Astrocyte (in vitro differentiated cells and primary cell): ENCODE measurements at regions not wholly inside any gene's neighbourhood (a gene's known extent, or its start where the extent isn't known, plus 50 kb on each side); places are given as distances from the start of the nearest gene placed in this dataset.

ENCODE experiments used
- DNase-seq: peaks from one replicate; pipeline ENCODE4 v3.0.0-alpha.2; 2010; ENCODE audit warnings: low read depth
- FAIRE-seq: peaks from 2 replicates; lab custom pipeline; 2011; peaks lifted over from hg19 to GRCh38; lab: Jason Lieb, UNC
- H2AFZ ChIP-seq: 2 replicates; pipeline ENCODE4 v1.6.0; 2012; ENCODE audit warnings: low read depth, low read length, inconsistent platforms
- H3K27ac ChIP-seq: 2 replicates; pipeline ENCODE4 v1.5.1; 2011; ENCODE audit warnings: low read depth, low read length, inconsistent platforms
- H3K27me3 ChIP-seq: 2 replicates; pipeline ENCODE4 v1.6.0; 2011; ENCODE audit warnings: low read length, inconsistent platforms; ENCODE audit not compliant: insufficient read depth
- H3K36me3 ChIP-seq: 2 replicates; pipeline ENCODE4 v1.5.1; 2011; ENCODE audit warnings: low read length, inconsistent platforms; ENCODE audit not compliant: insufficient read depth
- H3K4me1 ChIP-seq: 2 replicates; pipeline ENCODE4 v1.5.1; 2011; ENCODE audit warnings: low read length, inconsistent platforms; ENCODE audit not compliant: insufficient read depth
- H3K4me2 ChIP-seq: 2 replicates; pipeline ENCODE4 v1.6.0; 2012; ENCODE audit warnings: low read length, inconsistent platforms
- H3K4me3 ChIP-seq: 2 replicates; pipeline ENCODE4 v1.5.1; 2011; ENCODE audit warnings: low read depth, mild to moderate bottlenecking, low read length, inconsistent platforms; ENCODE audit not compliant: insufficient read depth
- H3K79me2 ChIP-seq: 2 replicates; pipeline ENCODE4 v1.6.0; 2012; ENCODE audit warnings: mild to moderate bottlenecking, low read length, inconsistent platforms; ENCODE audit not compliant: insufficient read depth
- H3K9ac ChIP-seq: 2 replicates; pipeline ENCODE4 v1.6.0; 2012; ENCODE audit warnings: mild to moderate bottlenecking, low read length, inconsistent platforms
- H3K9me3 ChIP-seq: 2 replicates; pipeline ENCODE4 v1.5.1; 2012; ENCODE audit warnings: low read depth, mild to moderate bottlenecking, low read length, inconsistent platforms; ENCODE audit not compliant: insufficient read depth
- H4K20me1 ChIP-seq: 2 replicates; pipeline ENCODE4 v1.6.0; 2012; ENCODE audit warnings: low read length, inconsistent platforms; ENCODE audit not compliant: insufficient read depth
- H3K27ac Mint-ChIP-seq: one replicate; pipeline ENCODE4 v1.8.0; 2021; ENCODE audit warnings: mild to moderate bottlenecking, mixed read lengths; ENCODE audit not compliant: unreplicated experiment
- H3K27me3 Mint-ChIP-seq: one replicate; pipeline ENCODE4 v1.8.0; 2021; ENCODE audit warnings: low read depth, mixed read lengths; ENCODE audit not compliant: unreplicated experiment
- H3K36me3 Mint-ChIP-seq: one replicate; pipeline ENCODE4 v1.8.0; 2021; ENCODE audit warnings: low read depth, mixed read lengths; ENCODE audit not compliant: unreplicated experiment
- H3K4me1 Mint-ChIP-seq: one replicate; pipeline ENCODE4 v1.8.0; 2021; ENCODE audit warnings: low read depth, mixed read lengths; ENCODE audit not compliant: unreplicated experiment
- H3K4me3 Mint-ChIP-seq: one replicate; pipeline ENCODE4 v1.8.0; 2021; ENCODE audit warnings: mild to moderate bottlenecking, moderate library complexity, mixed read lengths; ENCODE audit not compliant: unreplicated experiment
- H3K9me3 Mint-ChIP-seq: one replicate; pipeline ENCODE4 v1.8.0; 2021; ENCODE audit warnings: mild to moderate bottlenecking, mixed read lengths; ENCODE audit not compliant: unreplicated experiment
- EZH2 ChIP-seq: IDR thresholded peaks from 2 replicates; pipeline ENCODE4 v1.6.1; 2012; ENCODE audit warnings: mild to moderate bottlenecking, low read length, inconsistent platforms; ENCODE audit not compliant: insufficient read depth
- TF ChIP-seq, protein P1 (sequence below): IDR thresholded peaks from 2 replicates; pipeline ENCODE4 v1.5.1; 2011; ENCODE audit warnings: low read depth, mild to moderate bottlenecking, inconsistent platforms, low read length, moderate library complexity; ENCODE audit not compliant: insufficient read depth

DNA sequence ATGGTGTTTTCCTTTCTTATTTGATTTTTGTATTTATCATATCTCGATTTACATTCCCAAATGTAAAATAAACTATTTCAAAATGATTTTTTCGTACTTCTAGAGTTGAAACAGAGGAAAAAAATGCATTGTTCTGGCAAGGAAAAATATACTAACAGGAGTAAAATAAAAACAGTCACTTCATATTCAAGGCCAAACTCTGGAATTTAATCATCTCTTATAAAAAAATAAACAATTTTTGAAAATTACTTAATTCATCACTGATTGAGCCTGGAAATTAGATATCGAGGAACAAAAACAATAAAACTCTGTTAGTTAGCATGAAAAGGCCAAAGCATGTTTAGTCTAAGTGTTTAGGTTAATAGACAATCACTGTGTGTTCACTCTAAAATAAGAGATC lies 61.1 kb upstream of the PALM2AKAP2 start:
- Mint-ChIP-seq H3K4me3 (no peak overlapping the region), H3K9me3 (no peaks in the 10 kb centered on the region), H3K36me3 (no peaks in the 10 kb centered on the region), H3K4me1 (peaks cover 3% of the 10 kb centered on the region), H3K27ac (no peak overlapping the region), H3K27me3 (peaks cover 2% of the 10 kb centered on the region)
- no peaks in the 10 kb centered on the region for H4K20me1 ChIP-seq
- H2AFZ ChIP-seq = no peak overlapping the region
- H3K36me3 ChIP-seq = no peaks in the 10 kb centered on the region
- H3K9ac ChIP-seq = no peak overlapping the region
- DNase-seq (no peak), FAIRE-seq (no peak)
- no peaks in the 10 kb centered on the region for H3K4me1 ChIP-seq
- TF ChIP-seq, protein P1, sequence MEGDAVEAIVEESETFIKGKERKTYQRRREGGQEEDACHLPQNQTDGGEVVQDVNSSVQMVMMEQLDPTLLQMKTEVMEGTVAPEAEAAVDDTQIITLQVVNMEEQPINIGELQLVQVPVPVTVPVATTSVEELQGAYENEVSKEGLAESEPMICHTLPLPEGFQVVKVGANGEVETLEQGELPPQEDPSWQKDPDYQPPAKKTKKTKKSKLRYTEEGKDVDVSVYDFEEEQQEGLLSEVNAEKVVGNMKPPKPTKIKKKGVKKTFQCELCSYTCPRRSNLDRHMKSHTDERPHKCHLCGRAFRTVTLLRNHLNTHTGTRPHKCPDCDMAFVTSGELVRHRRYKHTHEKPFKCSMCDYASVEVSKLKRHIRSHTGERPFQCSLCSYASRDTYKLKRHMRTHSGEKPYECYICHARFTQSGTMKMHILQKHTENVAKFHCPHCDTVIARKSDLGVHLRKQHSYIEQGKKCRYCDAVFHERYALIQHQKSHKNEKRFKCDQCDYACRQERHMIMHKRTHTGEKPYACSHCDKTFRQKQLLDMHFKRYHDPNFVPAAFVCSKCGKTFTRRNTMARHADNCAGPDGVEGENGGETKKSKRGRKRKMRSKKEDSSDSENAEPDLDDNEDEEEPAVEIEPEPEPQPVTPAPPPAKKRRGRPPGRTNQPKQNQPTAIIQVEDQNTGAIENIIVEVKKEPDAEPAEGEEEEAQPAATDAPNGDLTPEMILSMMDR = no peak
- TF ChIP-seq EZH2 = no peak
- no peak overlapping the region for H3K4me3 ChIP-seq
- no peak overlapping the region for H3K27ac ChIP-seq
- H3K27me3 ChIP-seq = no peaks in the 10 kb centered on the region
- no peaks in the 10 kb centered on the region for H3K9me3 ChIP-seq
- no peak overlapping the region for H3K4me2 ChIP-seq
- H3K79me2 ChIP-seq = no peaks in the 10 kb centered on the region

DNA sequence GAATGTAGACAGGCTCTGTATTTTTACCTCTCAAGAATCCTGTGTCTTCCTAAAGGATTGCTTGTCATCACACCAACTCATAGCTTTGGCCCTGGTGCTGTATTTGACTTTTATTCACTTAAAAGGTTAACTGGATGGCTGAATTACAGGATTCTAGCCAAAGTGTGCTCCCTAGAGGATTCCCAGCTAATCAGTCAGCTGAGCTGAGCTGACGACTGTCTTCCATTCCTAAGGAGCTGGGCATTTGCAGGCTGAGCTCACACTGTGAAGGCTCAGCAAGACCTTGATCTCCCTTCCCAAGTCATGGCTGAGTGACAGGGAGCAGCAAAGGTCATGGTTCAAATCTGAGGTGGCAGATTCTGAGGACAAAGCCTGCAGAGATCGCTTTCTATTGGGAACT lies 59.0 kb upstream of the PALM2AKAP2 start:
- Mint-ChIP-seq H3K36me3 (no peaks in the 10 kb centered on the region), H3K27me3 (no peaks in the 10 kb centered on the region), H3K4me3 (no peak overlapping the region), H3K9me3 (no peaks in the 10 kb centered on the region), H3K4me1 (peaks cover 3% of the 10 kb centered on the region), H3K27ac (no peak overlapping the region)
- H3K9me3 ChIP-seq = no peaks in the 10 kb centered on the region
- no peaks in the 10 kb centered on the region for H4K20me1 ChIP-seq
- no peak overlapping the region for H3K27ac ChIP-seq
- H3K9ac ChIP-seq = no peak overlapping the region
- H3K79me2 ChIP-seq = no peaks in the 10 kb centered on the region
- no peak for TF ChIP-seq EZH2
- TF ChIP-seq, protein P1 = no peak
- no peak overlapping the region for H3K4me2 ChIP-seq
- H3K4me1 ChIP-seq = no peaks in the 10 kb centered on the region
- no peaks in the 10 kb centered on the region for H3K27me3 ChIP-seq
- FAIRE-seq = no peak
- no peak overlapping the region for H3K4me3 ChIP-seq
- DNase-seq = no peak
- no peaks in the 10 kb centered on the region for H3K36me3 ChIP-seq
- no peak overlapping the region for H2AFZ ChIP-seq

DNA sequence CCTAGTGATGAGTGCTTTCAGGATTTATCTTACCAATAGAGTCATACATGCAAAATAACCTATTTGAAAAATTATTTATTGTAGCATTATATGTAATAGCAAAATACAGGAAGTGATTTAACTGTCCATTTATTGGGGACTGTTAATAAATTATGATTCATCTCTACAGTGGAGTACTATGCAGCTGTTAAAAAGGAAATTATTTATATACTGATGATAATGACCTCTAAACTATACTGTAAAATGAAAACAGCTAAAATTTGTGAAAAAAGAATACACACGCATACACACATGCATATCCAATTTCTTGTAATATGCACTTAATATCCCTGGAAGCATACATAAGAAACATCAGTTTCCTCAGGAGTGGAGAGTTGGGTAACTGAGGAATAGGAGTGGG lies 58.0 kb upstream of the PALM2AKAP2 start:
- H3K79me2 ChIP-seq = no peaks in the 10 kb centered on the region
- peaks cover under 1% of the 10 kb centered on the region for H3K27me3 Mint-ChIP-seq
- H3K9me3 ChIP-seq = no peaks in the 10 kb centered on the region
- H3K4me2 ChIP-seq = no peak overlapping the region
- H3K36me3 ChIP-seq = no peaks in the 10 kb centered on the region
- no peaks in the 10 kb centered on the region for H3K36me3 Mint-ChIP-seq
- H3K9ac ChIP-seq = no peak overlapping the region
- H3K4me3 ChIP-seq = no peak overlapping the region
- H2AFZ ChIP-seq = no peak overlapping the region
- no peak for FAIRE-seq
- no peaks in the 10 kb centered on the region for H3K9me3 Mint-ChIP-seq
- H4K20me1 ChIP-seq = no peaks in the 10 kb centered on the region
- no peak overlapping the region for H3K27ac ChIP-seq
- H3K4me1 Mint-ChIP-seq = peaks cover 3% of the 10 kb centered on the region
- TF ChIP-seq, protein P1 = no peak
- no peak for TF ChIP-seq EZH2
- H3K4me1 ChIP-seq = no peaks in the 10 kb centered on the region
- no peak overlapping the region for H3K27ac Mint-ChIP-seq
- no peak overlapping the region for H3K4me3 Mint-ChIP-seq
- H3K27me3 ChIP-seq = no peaks in the 10 kb centered on the region
- DNase-seq = no peak
